Activated T-helper 1 cell treated with anti-CD3 and anti-CD28 coated beads, Interleukin-12 subunit alpha, Interleukin-12 subunit beta, Interleukin-2, Interleukin-4 antibody, amounts not matched to agents 30 ng/mL and 10 ng/mL and 1 ng/mL, durations not matched to agents 14 hours and 24 hours and 36 hours (primary cell): ENCODE measurements at regions not wholly inside any gene's neighbourhood (a gene's known extent, or its start where the extent isn't known, plus 50 kb on each side); places are given as distances from the start of the nearest gene placed in this dataset.

Source experiments
- DNase-seq: peaks from one replicate; pipeline ENCODE4 v3.0.0; 2021; ENCODE audit warnings: low spot score
- H3K27ac Mint-ChIP-seq: one replicate; pipeline ENCODE4 v1.8.0; 2021; ENCODE audit warnings: mild to moderate bottlenecking, mixed read lengths
- H3K27me3 Mint-ChIP-seq: one replicate; pipeline ENCODE4 v1.8.0; 2022; ENCODE audit warnings: mild to moderate bottlenecking, moderate library complexity, mixed read lengths; ENCODE audit not compliant: insufficient read depth
- H3K36me3 Mint-ChIP-seq: one replicate; pipeline ENCODE4 v1.8.0; 2021; ENCODE audit warnings: low read depth, mixed read lengths
- H3K4me1 Mint-ChIP-seq: one replicate; pipeline ENCODE4 v1.8.0; 2021; ENCODE audit warnings: low read depth, mixed read lengths
- H3K4me3 Mint-ChIP-seq: one replicate; pipeline ENCODE4 v1.8.0; 2021; ENCODE audit warnings: mild to moderate bottlenecking, moderate library complexity, mixed read lengths
- H3K9me3 Mint-ChIP-seq: one replicate; pipeline ENCODE4 v1.8.0; 2021; ENCODE audit warnings: mixed read lengths
- intact Hi-C: fragments of 100-400 bp; cut with micrococcal nuclease; formaldehyde crosslinking; loops from one replicate; pipeline ENCODE4 v1.15.1; 2024

GRCh38 chr1:104726917-104727316 lies 977.2 kb downstream of the AMY1C start:
- H3K27ac Mint-ChIP-seq, result no peak overlapping the region
- intact Hi-C loops, result no loop called here
- H3K4me1 Mint-ChIP-seq, result no peaks in the 10 kb centered on the region
- no peak for DNase-seq
- H3K9me3 Mint-ChIP-seq, result peaks cover 26% of the 10 kb centered on the region
- no peaks in the 10 kb centered on the region for H3K27me3 Mint-ChIP-seq
- H3K4me3 Mint-ChIP-seq, result no peak overlapping the region
- H3K36me3 Mint-ChIP-seq, result no peaks in the 10 kb centered on the region

- Mint-ChIP-seq H3K4me3 (no peak overlapping the region), H3K4me1 (no peaks in the 10 kb centered on the region), H3K9me3 (peaks cover 11% of the 10 kb centered on the region), H3K36me3 (no peaks in the 10 kb centered on the region), H3K27ac (no peak overlapping the region), H3K27me3 (no peaks in the 10 kb centered on the region)
- intact Hi-C loops, result no loop called here
- no peak for DNase-seq
Measured at GRCh38 chr1:104733866-104734265, 984.2 kb downstream of the AMY1C start.

GRCh38 chr1:104745875-104746274 lies 996.2 kb downstream of the AMY1C start:
- peaks cover 4% of the 10 kb centered on the region for H3K9me3 Mint-ChIP-seq
- intact Hi-C loops, result no loop called here

GRCh38 chr1:104746994-104747393 lies 997.3 kb downstream of the AMY1C start:
- H3K27ac Mint-ChIP-seq, result no peak overlapping the region
- intact Hi-C loops, result no loop called here
- H3K27me3 Mint-ChIP-seq, result no peaks in the 10 kb centered on the region
- H3K4me1 Mint-ChIP-seq, result no peaks in the 10 kb centered on the region
- no peak overlapping the region for H3K4me3 Mint-ChIP-seq
- peaks cover 4% of the 10 kb centered on the region for H3K9me3 Mint-ChIP-seq
- no peak for DNase-seq
- no peaks in the 10 kb centered on the region for H3K36me3 Mint-ChIP-seq

More at GRCh38 chr1:104745875-104746274, 996.2 kb downstream of the AMY1C start:
- H3K4me1 Mint-ChIP-seq, result no peaks in the 10 kb centered on the region
- H3K36me3 Mint-ChIP-seq, result no peaks in the 10 kb centered on the region
- no peak overlapping the region for H3K27ac Mint-ChIP-seq
- DNase-seq, result no peak
- H3K4me3 Mint-ChIP-seq, result no peak overlapping the region
- no peaks in the 10 kb centered on the region for H3K27me3 Mint-ChIP-seq

GRCh38 chr1:104760017-104760416 lies 1010.3 kb downstream of the AMY1C start:
- no peak overlapping the region for H3K4me3 Mint-ChIP-seq
- intact Hi-C loops, result no loop called here
- H3K9me3 Mint-ChIP-seq, result peaks cover 4% of the 10 kb centered on the region
- H3K27ac Mint-ChIP-seq, result no peak overlapping the region
- no peaks in the 10 kb centered on the region for H3K4me1 Mint-ChIP-seq
- DNase-seq, result no peak
- H3K36me3 Mint-ChIP-seq, result no peaks in the 10 kb centered on the region
- H3K27me3 Mint-ChIP-seq, result no peaks in the 10 kb centered on the region

- intact Hi-C loops, result no loop called here
- H3K27ac Mint-ChIP-seq, result no peak overlapping the region
- no peaks in the 10 kb centered on the region for H3K4me1 Mint-ChIP-seq
- H3K9me3 Mint-ChIP-seq, result peaks cover 4% of the 10 kb centered on the region
- H3K4me3 Mint-ChIP-seq, result no peak overlapping the region
- DNase-seq, result no peak
- no peaks in the 10 kb centered on the region for H3K27me3 Mint-ChIP-seq
- H3K36me3 Mint-ChIP-seq, result no peaks in the 10 kb centered on the region
Measured at GRCh38 chr1:104761961-104762570, 1012.4 kb downstream of the AMY1C start.

- no peaks in the 10 kb centered on the region for H3K27me3 Mint-ChIP-seq
- intact Hi-C loops, result no loop called here
- H3K4me1 Mint-ChIP-seq, result no peaks in the 10 kb centered on the region
- no peak overlapping the region for H3K27ac Mint-ChIP-seq
- no peak overlapping the region for H3K4me3 Mint-ChIP-seq
- no peaks in the 10 kb centered on the region for H3K36me3 Mint-ChIP-seq
- DNase-seq, result no peak
- no peaks in the 10 kb centered on the region for H3K9me3 Mint-ChIP-seq
Measured at GRCh38 chr1:104765085-104765484, 1015.4 kb downstream of the AMY1C start.

- no peak for DNase-seq
- intact Hi-C loops, result no loop called here
- no peaks in the 10 kb centered on the region for H3K9me3 Mint-ChIP-seq
- H3K27ac Mint-ChIP-seq, result no peak overlapping the region
- H3K4me1 Mint-ChIP-seq, result no peaks in the 10 kb centered on the region
- H3K4me3 Mint-ChIP-seq, result no peak overlapping the region
- H3K27me3 Mint-ChIP-seq, result no peaks in the 10 kb centered on the region
- no peaks in the 10 kb centered on the region for H3K36me3 Mint-ChIP-seq
Measured at GRCh38 chr1:104768466-104768865, 1018.8 kb downstream of the AMY1C start.

GRCh38 chr1:104780470-104781078 lies 1030.9 kb downstream of the AMY1C start:
- no peaks in the 10 kb centered on the region for H3K9me3 Mint-ChIP-seq
- H3K27ac Mint-ChIP-seq, result no peak overlapping the region
- no peaks in the 10 kb centered on the region for H3K36me3 Mint-ChIP-seq
- no peak overlapping the region for H3K4me3 Mint-ChIP-seq
- no peaks in the 10 kb centered on the region for H3K4me1 Mint-ChIP-seq
- DNase-seq, result no peak
- intact Hi-C loops, result loop anchor here (5.0 kb wide), 1 partner anchor 1012 kb away; no protein-coding TSS in a partner anchor
- no peaks in the 10 kb centered on the region for H3K27me3 Mint-ChIP-seq

GRCh38 chr1:104785575-104786187 lies 1036.0 kb downstream of the AMY1C start:
- no peaks in the 10 kb centered on the region for H3K4me1 Mint-ChIP-seq
- no peaks in the 10 kb centered on the region for H3K27me3 Mint-ChIP-seq
- H3K27ac Mint-ChIP-seq, result no peak overlapping the region
- intact Hi-C loops, result no loop called here
- peaks cover 2% of the 10 kb centered on the region for H3K9me3 Mint-ChIP-seq
- no peak overlapping the region for H3K4me3 Mint-ChIP-seq
- H3K36me3 Mint-ChIP-seq, result no peaks in the 10 kb centered on the region
- no peak for DNase-seq

- Mint-ChIP-seq H3K9me3 (peaks cover 2% of the 10 kb centered on the region), H3K4me1 (no peaks in the 10 kb centered on the region), H3K27ac (no peak overlapping the region), H3K27me3 (no peaks in the 10 kb centered on the region), H3K36me3 (no peaks in the 10 kb centered on the region), H3K4me3 (no peak overlapping the region)
- intact Hi-C loops, result no loop called here
- no peak for DNase-seq
Measured at GRCh38 chr1:104787866-104788510, 1038.3 kb downstream of the AMY1C start.

GRCh38 chr1:104791030-104791429 lies 1041.3 kb downstream of the AMY1C start:
- Mint-ChIP-seq H3K9me3 (peaks cover 2% of the 10 kb centered on the region), H3K4me3 (no peak overlapping the region), H3K27ac (no peak overlapping the region), H3K36me3 (no peaks in the 10 kb centered on the region), H3K4me1 (no peaks in the 10 kb centered on the region), H3K27me3 (no peaks in the 10 kb centered on the region)
- intact Hi-C loops, result no loop called here
- no peak for DNase-seq

- H3K27ac Mint-ChIP-seq, result no peak overlapping the region
- no peak for DNase-seq
- H3K9me3 Mint-ChIP-seq, result no peaks in the 10 kb centered on the region
- H3K4me1 Mint-ChIP-seq, result no peaks in the 10 kb centered on the region
- H3K4me3 Mint-ChIP-seq, result no peak overlapping the region
- intact Hi-C loops, result no loop called here
- H3K27me3 Mint-ChIP-seq, result no peaks in the 10 kb centered on the region
- no peaks in the 10 kb centered on the region for H3K36me3 Mint-ChIP-seq
Measured at GRCh38 chr1:104794035-104794434, 1044.3 kb downstream of the AMY1C start.
